Naive B cell (primary cell): ENCODE measurements at regions not wholly inside any gene's neighbourhood (a gene's known extent, or its start where the extent isn't known, plus 50 kb on each side); places are given as distances from the start of the nearest gene placed in this dataset.

Experiments
- ATAC-seq, 2 donors: fragments of 150-1000 bp; cut with Tn5 transposase; 2 replicates each; pipeline ENCODE4 v1.10.0; 2021; ENCODE audit warnings: low read depth in 2 of 2, mild to moderate bottlenecking in 2 of 2, moderate library complexity in 2 of 2
- DNase-seq: peaks from one replicate; pipeline ENCODE4 v3.0.0; 2022
- H3K27ac Mint-ChIP-seq, 6 donors: one replicate each; pipeline ENCODE4 v1.8.0; 2020 to 2022; ENCODE audit warnings: mild to moderate bottlenecking in 6 of 6, mixed read lengths in 6 of 6, moderate library complexity in 5 of 6, inconsistent platforms in 2 of 6
- H3K27me3 Mint-ChIP-seq, 3 donors: one replicate each; pipeline ENCODE4 v1.8.0; 2021 to 2022; ENCODE audit warnings: mixed read lengths in 3 of 3, mild to moderate bottlenecking in 1 of 3
- H3K36me3 Mint-ChIP-seq, 2 donors: one replicate each; pipeline ENCODE4 v1.8.0; 2020 to 2022; ENCODE audit warnings: mixed read lengths in 2 of 2, inconsistent platforms in 1 of 2, mild to moderate bottlenecking in 1 of 2
- H3K4me1 Mint-ChIP-seq, 3 donors: one replicate each; pipeline ENCODE4 v1.8.0; 2020 to 2022; ENCODE audit warnings: mixed read lengths in 3 of 3, inconsistent platforms in 1 of 3, mild to moderate bottlenecking in 1 of 3, moderate library complexity in 1 of 3
- H3K4me3 Mint-ChIP-seq, 8 donors: one replicate each; pipeline ENCODE4 v1.8.0; 2020 to 2022; ENCODE audit warnings: mild to moderate bottlenecking in 8 of 8, mixed read lengths in 8 of 8, moderate library complexity in 8 of 8, inconsistent platforms in 2 of 8
- H3K9me3 Mint-ChIP-seq, 7 donors: one replicate each; pipeline ENCODE4 v1.8.0; 2020 to 2022; ENCODE audit warnings: mixed read lengths in 7 of 7, mild to moderate bottlenecking in 5 of 7, inconsistent platforms in 2 of 7, moderate library complexity in 1 of 7

DNA sequence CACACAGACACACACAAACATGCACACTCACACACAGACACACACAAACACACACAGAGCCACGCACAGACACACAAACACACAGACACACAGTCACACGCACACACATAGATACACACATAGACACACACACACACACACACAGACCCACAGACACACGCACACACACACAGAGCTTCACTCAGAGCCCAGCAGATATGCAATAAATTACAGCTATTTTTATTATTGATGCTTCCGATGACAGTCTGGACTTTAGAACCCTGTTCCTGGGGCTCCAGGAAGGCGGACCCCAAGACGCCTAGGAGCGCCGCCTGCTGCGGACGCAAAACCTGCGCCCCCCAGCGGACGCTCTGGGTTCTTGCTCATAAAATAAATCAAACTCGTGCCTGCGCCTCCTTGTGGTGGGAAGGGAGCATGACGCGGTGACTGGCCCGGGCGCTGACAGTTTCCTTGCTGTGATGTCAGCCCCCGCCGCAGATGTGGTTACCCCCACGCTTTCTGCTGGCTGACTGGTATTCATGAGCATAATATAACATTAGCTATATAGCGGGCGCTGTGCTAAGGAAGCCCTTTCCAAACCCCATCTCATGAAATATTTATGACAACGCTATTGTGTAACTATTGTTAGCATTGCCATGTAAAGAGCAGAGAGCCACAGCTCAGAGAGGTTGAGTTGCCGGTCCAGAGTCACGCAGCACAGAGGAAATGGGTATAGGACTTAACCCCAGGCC is 64.4 kb upstream of the TM9SF2 start:
- peak; percentile 92 for DNase-seq
- H3K4me1 Mint-ChIP-seq, result peaks cover 38 to 59% (median 57%) of the 10 kb centered on the region in 3 donors
- H3K9me3 Mint-ChIP-seq, result no peaks in the 10 kb centered on the region

GRCh38 chr13:99439048-99439447 is 62.2 kb upstream of the TM9SF2 start:
- Mint-ChIP-seq H3K9me3 (no peaks in the 10 kb centered on the region), H3K4me1 (peaks cover 24 to 38% (median 35%) of the 10 kb centered on the region in 3 donors), H3K4me3 (no peak overlapping the region), H3K36me3 (no peaks in the 10 kb centered on the region), H3K27ac (no peak overlapping the region), H3K27me3 (no peaks in the 10 kb centered on the region)
- DNase-seq (no peak), ATAC-seq (no peak)

More for the DNA sequence above, 64.4 kb upstream of the TM9SF2 start:
- peak overlapping the region; percentile 51 to 98 (median 84) for H3K27ac Mint-ChIP-seq
- H3K36me3 Mint-ChIP-seq, result no peaks in the 10 kb centered on the region
- peak; percentile 56 to 62 for ATAC-seq
- no peaks in the 10 kb centered on the region for H3K27me3 Mint-ChIP-seq
- H3K4me3 Mint-ChIP-seq, result peak overlapping the region in 7 of 8 donors; percentile 48 to 85 (median 74)

- H3K4me1 Mint-ChIP-seq, result peaks cover 24 to 35% (median 33%) of the 10 kb centered on the region in 3 donors
- H3K36me3 Mint-ChIP-seq, result no peaks in the 10 kb centered on the region
- H3K27ac Mint-ChIP-seq, result no peak overlapping the region
- H3K9me3 Mint-ChIP-seq, result no peaks in the 10 kb centered on the region
- H3K27me3 Mint-ChIP-seq, result no peaks in the 10 kb centered on the region
- H3K4me3 Mint-ChIP-seq, result peak overlapping the region in 1 of 8 donors; percentile 25
- ATAC-seq (no peak), DNase-seq (no peak)
Measured at GRCh38 chr13:99439850-99440604, 61.2 kb upstream of the TM9SF2 start.

- H3K27me3 Mint-ChIP-seq, result no peaks in the 10 kb centered on the region
- no peaks in the 10 kb centered on the region for H3K9me3 Mint-ChIP-seq
- H3K4me3 Mint-ChIP-seq, result no peak overlapping the region
- peak overlapping the region in 1 of 6 donors; percentile 49 for H3K27ac Mint-ChIP-seq
- DNase-seq (peak; percentile 60), ATAC-seq (peak; percentile 47 to 63)
- no peaks in the 10 kb centered on the region for H3K36me3 Mint-ChIP-seq
- H3K4me1 Mint-ChIP-seq, result peaks cover 14 to 16% (median 15%) of the 10 kb centered on the region in 3 donors
Measured at GRCh38 chr13:99442273-99442895, 58.9 kb upstream of the TM9SF2 start.

DNA sequence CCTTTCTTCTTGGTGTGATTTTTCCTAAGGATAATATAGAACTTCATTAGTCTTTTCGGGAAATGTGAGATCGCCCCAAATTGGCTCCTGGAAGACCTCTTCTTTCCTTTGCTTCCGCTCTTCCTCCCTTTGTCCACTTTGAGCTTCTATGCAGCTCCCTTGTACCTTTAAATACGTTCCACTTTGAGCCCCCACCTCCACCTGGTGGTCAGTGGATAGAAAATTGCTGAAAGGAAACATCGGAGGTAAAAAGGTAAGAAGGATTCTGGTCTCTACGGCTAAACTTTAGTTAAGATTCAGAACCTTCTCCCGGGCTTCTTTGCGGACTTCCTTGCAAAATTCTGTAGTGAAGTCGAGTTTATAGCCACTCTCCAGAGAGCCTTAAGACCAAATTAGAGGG is 55.0 kb upstream of the TM9SF2 start:
- H3K27me3 Mint-ChIP-seq, result no peaks in the 10 kb centered on the region
- no peak for ATAC-seq
- no peak for DNase-seq
- H3K27ac Mint-ChIP-seq, result no peak overlapping the region
- H3K9me3 Mint-ChIP-seq, result no peaks in the 10 kb centered on the region
- H3K4me3 Mint-ChIP-seq, result no peak overlapping the region
- H3K4me1 Mint-ChIP-seq, result no peaks in the 10 kb centered on the region
- no peaks in the 10 kb centered on the region for H3K36me3 Mint-ChIP-seq

DNA sequence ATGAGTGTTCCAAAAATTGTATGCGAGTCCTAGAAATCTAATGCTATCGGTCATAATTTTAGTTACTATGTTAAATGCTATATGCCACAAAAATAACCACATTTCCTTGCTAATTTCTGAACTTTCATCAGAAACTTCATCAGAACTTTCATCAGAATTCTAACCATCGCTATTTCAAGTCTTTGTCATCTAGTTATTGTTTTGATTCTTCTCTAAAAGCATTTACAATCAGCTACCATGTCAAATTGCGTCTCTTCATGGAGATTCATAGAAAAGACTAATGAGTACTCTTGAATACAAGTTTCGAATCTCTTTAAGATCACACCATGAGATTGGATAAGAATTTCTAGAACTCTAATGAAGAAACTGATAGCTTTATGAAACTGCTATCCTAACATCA is 52.7 kb upstream of the TM9SF2 start:
- ATAC-seq (no peak), DNase-seq (no peak)
- H3K4me3 Mint-ChIP-seq, result no peak overlapping the region
- H3K9me3 Mint-ChIP-seq, result no peaks in the 10 kb centered on the region
- no peaks in the 10 kb centered on the region for H3K4me1 Mint-ChIP-seq
- no peak overlapping the region for H3K27ac Mint-ChIP-seq
- no peaks in the 10 kb centered on the region for H3K36me3 Mint-ChIP-seq
- no peaks in the 10 kb centered on the region for H3K27me3 Mint-ChIP-seq

DNA sequence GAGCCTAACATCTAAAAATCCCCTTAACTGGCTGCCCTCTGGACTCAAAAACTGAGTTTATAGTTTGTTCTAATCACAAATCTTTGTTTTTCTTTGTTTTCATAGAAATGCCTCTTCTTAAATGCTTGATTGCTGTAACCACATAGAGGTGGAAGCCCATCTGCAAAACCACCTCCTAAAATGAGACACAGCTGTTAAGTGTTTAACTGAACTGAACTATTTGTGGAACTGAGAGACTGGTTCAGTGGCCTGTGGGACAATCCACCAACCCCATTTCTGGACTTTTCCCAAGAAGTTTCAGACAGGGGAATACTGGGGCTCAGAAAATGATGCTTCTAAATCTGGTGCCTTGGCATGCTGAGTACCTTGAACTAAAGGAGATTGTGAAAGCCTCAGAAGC is 50.9 kb upstream of the TM9SF2 start:
- Mint-ChIP-seq H3K36me3 (peaks cover 6 to 8% of the 10 kb centered on the region in 2 donors), H3K27ac (peak overlapping the region in 2 of 6 donors; percentile 61 to 79), H3K27me3 (no peaks in the 10 kb centered on the region), H3K9me3 (peaks cover 5 to 8% (median 7%) of the 10 kb centered on the region in 7 donors), H3K4me1 (no peaks in the 10 kb centered on the region), H3K4me3 (no peak overlapping the region)
- no peak for ATAC-seq
- DNase-seq, result no peak
